K562 (cell line): ENCODE measurements at regions not wholly inside any gene's neighbourhood (a gene's known extent, or its start where the extent isn't known, plus 50 kb on each side); places are given as distances from the start of the nearest gene placed in this dataset.

Experiments used
- ATAC-seq: fragments of 200-7000 bp; cut with Tn5 transposase; 3 replicates; pipeline ENCODE4 v1.9.1; 2020; ENCODE audit warnings: moderate library complexity
- BruUV-seq: library from RNA; stranded (reverse); fragments of 400-500 nt; replicated peaks from 2 replicates; lab custom pipeline; 2021; lab: Mats Ljungman, UMichigan
- CTCF ChIA-PET: fragments of 300-600 bp; formaldehyde crosslinking; extraction: SDS; loops from one replicate; lab custom pipeline; 2021; ENCODE audit warnings: low intra/inter-chr PET ratio; lab: Yijun Ruan, JAX
- POLR2A ChIA-PET: fragments of 300-600, 350-650 bp; sonication (Branson Sonifier 250); formaldehyde crosslinking; extraction: SDS; loops from one replicate; lab custom pipeline; 2021; ENCODE audit warnings: antibody characterized with exemption, inconsistent platforms; lab: Yijun Ruan, JAX
- DNase-seq, 4 experiments: peaks; one replicate each; pipeline versions ENCODE4 v3.0.0 to v3.0.0-alpha.2; 2011 to 2018; ENCODE audit warnings: low spot score in 3 of 4, mixed read lengths in 3 of 4; ENCODE audit errors: extremely low read depth in 1 of 4
- FAIRE-seq: peaks from 2 replicates; lab custom pipeline; 2011; peaks lifted over from hg19 to GRCh38; lab: Jason Lieb, UNC
- H2AFZ ChIP-seq: 2 replicates; pipeline ENCODE4 v1.6.0; 2011; ENCODE audit warnings: low read depth, low read length, control low read depth, inconsistent platforms
- H3K27ac ChIP-seq: fragments of 200-600 bp; 3 replicates; pipeline ENCODE4 v1.8.0; 2011; ENCODE audit warnings: low read depth, mild to moderate bottlenecking, control low read depth, inconsistent platforms, low read length, moderate library complexity, mixed read lengths; ENCODE audit errors: extremely low read depth
- H3K27me3 ChIP-seq, 2 experiments: fragments of 300-600 bp in 1 of 2; 2 replicates in 1 of 2; 3 replicates in 1 of 2; pipeline versions ENCODE4 v1.6.0 to v1.8.0; 2011; ENCODE audit warnings: inconsistent platforms in 2 of 2, low read length in 2 of 2, mild to moderate bottlenecking in 1 of 2, mixed read lengths in 1 of 2, moderate library complexity in 1 of 2; ENCODE audit not compliant: control insufficient read depth in 2 of 2, insufficient read depth in 2 of 2
- H3K36me3 ChIP-seq: fragments of 300-600 bp; 3 replicates; pipeline ENCODE4 v1.8.0; 2011; ENCODE audit warnings: mild to moderate bottlenecking, low read length, inconsistent platforms; ENCODE audit not compliant: control insufficient read depth, insufficient read depth
- H3K4me1 ChIP-seq, 2 experiments: fragments of 200-600 bp in 1 of 2; replicated peaks in 1 of 2; 2 replicates in 1 of 2; 3 replicates in 1 of 2; pipeline versions ENCODE4 v1.5.1 to v1.8.0; 2011; ENCODE audit warnings: inconsistent platforms in 2 of 2, low read length in 2 of 2, mild to moderate bottlenecking in 1 of 2, mixed read lengths in 1 of 2, moderate library complexity in 1 of 2; ENCODE audit not compliant: control insufficient read depth in 2 of 2, insufficient read depth in 2 of 2
- H3K4me2 ChIP-seq: 2 replicates; pipeline ENCODE4 v1.6.1; 2011; ENCODE audit warnings: low read length, control low read depth, inconsistent platforms, mixed read lengths; ENCODE audit not compliant: insufficient read depth
- H3K4me3 ChIP-seq: fragments of 200-600 bp; sonication (generic), shearing (Covaris generic); 2 replicates; pipeline ENCODE4 v1.5.1; 2016; ENCODE audit warnings: control low read depth, inconsistent platforms
- H3K79me2 ChIP-seq: fragments of 200-600 bp; 3 replicates; pipeline ENCODE4 v1.8.0; 2011; ENCODE audit warnings: low read length, inconsistent platforms; ENCODE audit not compliant: control insufficient read depth, insufficient read depth
- H3K9ac ChIP-seq, 2 experiments: 2 replicates each; pipeline versions ENCODE4 v1.6.0 to v1.6.1; 2011; ENCODE audit warnings: low read depth in 2 of 2, low read length in 2 of 2, control low read depth in 1 of 2, inconsistent platforms in 1 of 2, mild to moderate bottlenecking in 1 of 2, mixed read lengths in 1 of 2; ENCODE audit not compliant: insufficient read depth in 1 of 2
- H3K9me1 ChIP-seq: one replicate; pipeline ENCODE4 v1.6.0; 2011; ENCODE audit warnings: inconsistent platforms, mild to moderate bottlenecking, low read length, moderate library complexity; ENCODE audit not compliant: control insufficient read depth, insufficient read depth
- H3K9me3 ChIP-seq: replicated peaks from 2 replicates; pipeline ENCODE4 v1.5.1; 2011; ENCODE audit warnings: low read depth, low read length, inconsistent platforms; ENCODE audit not compliant: control insufficient read depth, insufficient read depth
- H4K20me1 ChIP-seq: replicated peaks from 2 replicates; pipeline ENCODE4 v1.6.1; 2011; ENCODE audit warnings: low read length, inconsistent platforms, mixed read lengths; ENCODE audit not compliant: control insufficient read depth, insufficient read depth
- ATF3 ChIP-seq, 2 experiments: fragments of 450-650 bp in 1 of 2; sonication (generic) in 1 of 2; formaldehyde crosslinking in 1 of 2; IDR thresholded peaks in 1 of 2; conservative IDR thresholded peaks in 1 of 2; 2 replicates each; pipeline versions ENCODE4 v1.6.1 to v1.8.1; 2016 to 2023; ENCODE audit warnings: mild to moderate bottlenecking in 2 of 2, moderate library complexity in 2 of 2, inconsistent platforms in 1 of 2, missing genetic modification reagents in 1 of 2
- CHD7 ChIP-seq: fragments of 200-600 bp; sonication (generic); IDR thresholded peaks from one replicate; pipeline ENCODE4 v1.6.1; 2012; ENCODE audit warnings: mild to moderate bottlenecking, low read depth, low read length, inconsistent platforms
- ELF4 ChIP-seq: fragments of 450-650 bp; formaldehyde crosslinking; IDR thresholded peaks from 2 replicates; pipeline ENCODE4 v1.4.0; 2022; ENCODE audit warnings: missing genetic modification characterization
- FOXM1 ChIP-seq, 2 experiments: fragments of 450-650 bp in 1 of 2; sonication (generic) in 1 of 2; formaldehyde crosslinking in 1 of 2; IDR thresholded peaks; 2 replicates each; pipeline versions ENCODE4 v1.6.1 to v1.9.0; 2017 to 2022; ENCODE audit warnings: low read depth in 2 of 2, mild to moderate bottlenecking in 2 of 2, missing genetic modification reagents in 1 of 2, moderate library complexity in 1 of 2
- MITF ChIP-seq: IDR thresholded peaks from 2 replicates; pipeline ENCODE4 v1.6.1; 2014; ENCODE audit warnings: antibody characterized with exemption
- ZBTB1 ChIP-seq: sonication (generic); formaldehyde crosslinking; IDR thresholded peaks from 2 replicates; pipeline ENCODE4 v1.8.1; 2023; ENCODE audit warnings: missing genetic modification reagents, low read depth, mild to moderate bottlenecking, borderline replicate concordance
- ZEB2 ChIP-seq: fragments of 450-650 bp; IDR thresholded peaks from 2 replicates; pipeline ENCODE4 v1.6.1; 2016
- ZFX ChIP-seq: sonication (generic); formaldehyde crosslinking; IDR thresholded peaks from 2 replicates; pipeline ENCODE4 v1.8.0; 2022; ENCODE audit warnings: mild to moderate bottlenecking, missing genetic modification reagents, moderate library complexity
- ZNF76 ChIP-seq: fragments of 250-450 bp; sonication (Bioruptor Pico); IDR thresholded peaks from 2 replicates; pipeline ENCODE4 v1.4.0; 2020; ENCODE audit warnings: mild to moderate bottlenecking, moderate library complexity, borderline replicate concordance
- WGBS: fragments of 100-300 bp; shearing (Covaris generic); methylation state at CpG from one replicate; pipeline ENCODE4 v1.1.6; 2016; ENCODE audit warnings: low coverage, mixed read lengths; ENCODE audit not compliant: insufficient coverage; ENCODE audit errors: missing lambda C conversion rate; 5-methylcytosine and 5-hydroxymethylcytosine counted together
- in situ Hi-C: fragments of 300-500 bp; cut with MboI; formaldehyde crosslinking; loops from 4 replicates; pipeline ENCODE4 v1.15.0; 2018; ENCODE audit warnings: inconsistent platforms, mixed read lengths
- intact Hi-C: fragments of 100-400 bp; cut with micrococcal nuclease; formaldehyde crosslinking; loops from 2 replicates; pipeline ENCODE4 v1.14.2; 2022

- 4% methylated on average over 1 of the region's 1 CpG for WGBS
- H3K4me1 ChIP-seq: no peaks in the 10 kb centered on the region
- in situ Hi-C loops: no loop called here
- no peak overlapping the region for H2AFZ ChIP-seq
- H3K27me3 ChIP-seq: no peaks in the 10 kb centered on the region
- no peaks in the 10 kb centered on the region for H3K79me2 ChIP-seq
- H4K20me1 ChIP-seq: no peaks in the 10 kb centered on the region
- no peak overlapping the region for H3K4me3 ChIP-seq
- ChIA-PET CTCF (no interaction called here), POLR2A (interaction anchor here (0.7 kb wide), 1 partner anchor 980 kb away, joined by 3 read pairs; no protein-coding TSS in a partner anchor)
- no peaks in the 10 kb centered on the region for H3K36me3 ChIP-seq
- BruUV-seq: no TSS peak
- ATAC-seq (no peak), FAIRE-seq (no peak), DNase-seq (no peak)
- no peak overlapping the region for H3K4me2 ChIP-seq
- TF ChIP-seq CHD7 (no peak), FOXM1 (IDR thresholded peaks at IDR 0.05; ENCODE audit: low read depth) (no peak), FOXM1 (CRISPR knock-in tag; IDR thresholded peaks at IDR 0.05; ENCODE audit: low read depth) (no peak), ZBTB1 (CRISPR knock-in tag) (no peak), ZFX (CRISPR knock-in tag) (no peak), ELF4 (CRISPR knock-in tag) (no peak), ATF3 (IDR thresholded peaks at IDR 0.05) (no peak), ATF3 (CRISPR knock-in tag; conservative IDR thresholded peaks at IDR 0.05) (no peak), ZNF76 (CRISPR knock-in tag) (no peak), MITF (no peak), ZEB2 (no peak)
- no peak overlapping the region for H3K9ac ChIP-seq
- no peak overlapping the region for H3K27ac ChIP-seq
- H3K9me1 ChIP-seq: no peaks in the 10 kb centered on the region
- intact Hi-C loops: no loop called here
- no peaks in the 10 kb centered on the region; the same call in 1 of the 2 replicates for H3K9me3 ChIP-seq
Measured at GRCh38 chr18:29377346-29377745, 1200.4 kb upstream of the CDH2 start.
